HEK293 (cell line): ENCODE measurements at regions not wholly inside any gene's neighbourhood (a gene's known extent, or its start where the extent isn't known, plus 50 kb on each side); places are given as distances from the start of the nearest gene placed in this dataset.

Experiments used
- REPIN1 ChIP-seq: fragments of 450-650 bp; formaldehyde crosslinking; IDR thresholded peaks from 2 replicates; pipeline ENCODE4 v1.5.1; 2017; ENCODE audit warnings: missing biosample characterization, missing genetic modification characterization, low read depth
- ZBTB1 ChIP-seq: fragments of 450-650 bp; formaldehyde crosslinking; IDR thresholded peaks from 2 replicates; pipeline ENCODE4 v1.5.1; 2016; ENCODE audit warnings: missing biosample characterization, missing genetic modification characterization
- ZFP41 ChIP-seq: fragments of 450-650 bp; formaldehyde crosslinking; IDR thresholded peaks from 2 replicates; pipeline ENCODE4 v1.5.1; 2016; ENCODE audit warnings: missing biosample characterization, missing genetic modification characterization, borderline replicate concordance
- ZIC2 ChIP-seq: fragments of 450-650 bp; formaldehyde crosslinking; IDR thresholded peaks from 2 replicates; pipeline ENCODE4 v1.5.1; 2016; ENCODE audit warnings: missing biosample characterization, missing genetic modification characterization
- ZNF112 ChIP-seq: fragments of 450-650 bp; formaldehyde crosslinking; IDR thresholded peaks from 2 replicates; pipeline ENCODE4 v1.5.0; 2017; ENCODE audit warnings: missing biosample characterization, missing genetic modification characterization
- ZNF274 ChIP-seq, 2 experiments: fragments of 200-500 bp in 1 of 2; fragments of 450-650 bp in 1 of 2; sonication (Bioruptor generic) in 1 of 2; formaldehyde crosslinking in 1 of 2; IDR thresholded peaks; 2 replicates each; pipeline versions ENCODE4 v1.5.1 to v1.6.1; 2014 to 2016; ENCODE audit warnings: borderline replicate concordance in 1 of 2, inconsistent platforms in 1 of 2, low read length in 1 of 2, missing biosample characterization in 1 of 2, missing genetic modification characterization in 1 of 2
- ZNF629 ChIP-seq: fragments of 450-650 bp; formaldehyde crosslinking; IDR thresholded peaks from 2 replicates; pipeline ENCODE4 v1.5.1; 2017; ENCODE audit warnings: missing biosample characterization, missing genetic modification characterization
- ZNF658 ChIP-seq: fragments of 450-650 bp; formaldehyde crosslinking; IDR thresholded peaks from 2 replicates; pipeline ENCODE4; 2016; ENCODE audit warnings: missing biosample characterization, missing genetic modification characterization
- ZNF747 ChIP-seq: fragments of 450-650 bp; formaldehyde crosslinking; IDR thresholded peaks from 2 replicates; pipeline ENCODE4 v1.5.1; 2016; ENCODE audit warnings: missing biosample characterization, missing genetic modification characterization
- TF ChIP-seq, protein P1 (sequence below): fragments of 450-650 bp; formaldehyde crosslinking; IDR thresholded peaks from 2 replicates; pipeline ENCODE4 v1.5.1; 2016; ENCODE audit warnings: missing biosample characterization, missing genetic modification characterization
- TF ChIP-seq, protein P2 (sequence below): fragments of 450-650 bp; formaldehyde crosslinking; IDR thresholded peaks from 2 replicates; pipeline ENCODE4 v1.5.1; 2016; ENCODE audit warnings: missing biosample characterization, missing genetic modification characterization
- TF ChIP-seq, protein P3 (sequence below): fragments of 450-650 bp; formaldehyde crosslinking; IDR thresholded peaks from 2 replicates; pipeline ENCODE4 v1.5.1; 2017; ENCODE audit warnings: missing biosample characterization, missing genetic modification characterization
- TF ChIP-seq, protein P4 (sequence below): fragments of 450-650 bp; formaldehyde crosslinking; IDR thresholded peaks from 2 replicates; pipeline ENCODE4 v1.5.1; 2016; ENCODE audit warnings: missing biosample characterization, missing genetic modification characterization
- TF ChIP-seq, protein P5 (sequence below): fragments of 450-650 bp; formaldehyde crosslinking; IDR thresholded peaks from 2 replicates; pipeline ENCODE4 v1.5.1; 2016; ENCODE audit warnings: missing biosample characterization, missing genetic modification characterization, low read depth

DNA sequence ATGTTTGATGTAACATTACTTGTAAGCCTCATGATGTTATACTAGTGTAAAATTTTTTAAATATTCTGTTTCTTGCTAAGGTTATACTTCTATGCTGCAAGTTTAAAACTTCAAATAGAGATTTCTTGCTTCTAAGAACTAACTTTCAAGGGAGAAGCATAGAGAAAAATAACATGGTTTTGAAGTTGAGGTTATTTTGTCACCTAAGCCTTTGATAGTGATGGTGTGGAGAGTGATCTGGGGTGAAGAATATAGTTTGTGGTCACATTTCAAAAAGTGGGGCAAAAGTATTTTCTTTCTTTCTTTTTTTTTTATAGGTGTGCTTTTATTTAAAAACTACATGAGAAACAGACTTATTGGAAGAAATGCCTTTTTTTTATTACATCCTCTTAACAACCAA is 162.4 kb downstream of the GATA3 start:
- TF ChIP-seq ZNF274 (IDR thresholded peaks at IDR 0.05; ENCODE audit: low read length) (no peak), ZNF274 (tag by site-specific recombination; IDR thresholded peaks at IDR 0.05; ENCODE audit: borderline replicate concordance) (no peak), ZIC2 (tag by site-specific recombination) (no peak), ZNF629 (tag by site-specific recombination) (no peak), ZNF658 (no peak), ZBTB1 (no peak), ZNF112 (tag by site-specific recombination) (no peak), REPIN1 (no peak), ZFP41 (tag by site-specific recombination) (no peak), ZNF747 (tag by site-specific recombination) (no peak)
- TF ChIP-seq, protein P1, sequence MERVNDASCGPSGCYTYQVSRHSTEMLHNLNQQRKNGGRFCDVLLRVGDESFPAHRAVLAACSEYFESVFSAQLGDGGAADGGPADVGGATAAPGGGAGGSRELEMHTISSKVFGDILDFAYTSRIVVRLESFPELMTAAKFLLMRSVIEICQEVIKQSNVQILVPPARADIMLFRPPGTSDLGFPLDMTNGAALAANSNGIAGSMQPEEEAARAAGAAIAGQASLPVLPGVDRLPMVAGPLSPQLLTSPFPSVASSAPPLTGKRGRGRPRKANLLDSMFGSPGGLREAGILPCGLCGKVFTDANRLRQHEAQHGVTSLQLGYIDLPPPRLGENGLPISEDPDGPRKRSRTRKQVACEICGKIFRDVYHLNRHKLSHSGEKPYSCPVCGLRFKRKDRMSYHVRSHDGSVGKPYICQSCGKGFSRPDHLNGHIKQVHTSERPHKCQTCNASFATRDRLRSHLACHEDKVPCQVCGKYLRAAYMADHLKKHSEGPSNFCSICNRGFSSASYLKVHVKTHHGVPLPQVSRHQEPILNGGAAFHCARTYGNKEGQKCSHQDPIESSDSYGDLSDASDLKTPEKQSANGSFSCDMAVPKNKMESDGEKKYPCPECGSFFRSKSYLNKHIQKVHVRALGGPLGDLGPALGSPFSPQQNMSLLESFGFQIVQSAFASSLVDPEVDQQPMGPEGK = no peak
- TF ChIP-seq, protein P2, sequence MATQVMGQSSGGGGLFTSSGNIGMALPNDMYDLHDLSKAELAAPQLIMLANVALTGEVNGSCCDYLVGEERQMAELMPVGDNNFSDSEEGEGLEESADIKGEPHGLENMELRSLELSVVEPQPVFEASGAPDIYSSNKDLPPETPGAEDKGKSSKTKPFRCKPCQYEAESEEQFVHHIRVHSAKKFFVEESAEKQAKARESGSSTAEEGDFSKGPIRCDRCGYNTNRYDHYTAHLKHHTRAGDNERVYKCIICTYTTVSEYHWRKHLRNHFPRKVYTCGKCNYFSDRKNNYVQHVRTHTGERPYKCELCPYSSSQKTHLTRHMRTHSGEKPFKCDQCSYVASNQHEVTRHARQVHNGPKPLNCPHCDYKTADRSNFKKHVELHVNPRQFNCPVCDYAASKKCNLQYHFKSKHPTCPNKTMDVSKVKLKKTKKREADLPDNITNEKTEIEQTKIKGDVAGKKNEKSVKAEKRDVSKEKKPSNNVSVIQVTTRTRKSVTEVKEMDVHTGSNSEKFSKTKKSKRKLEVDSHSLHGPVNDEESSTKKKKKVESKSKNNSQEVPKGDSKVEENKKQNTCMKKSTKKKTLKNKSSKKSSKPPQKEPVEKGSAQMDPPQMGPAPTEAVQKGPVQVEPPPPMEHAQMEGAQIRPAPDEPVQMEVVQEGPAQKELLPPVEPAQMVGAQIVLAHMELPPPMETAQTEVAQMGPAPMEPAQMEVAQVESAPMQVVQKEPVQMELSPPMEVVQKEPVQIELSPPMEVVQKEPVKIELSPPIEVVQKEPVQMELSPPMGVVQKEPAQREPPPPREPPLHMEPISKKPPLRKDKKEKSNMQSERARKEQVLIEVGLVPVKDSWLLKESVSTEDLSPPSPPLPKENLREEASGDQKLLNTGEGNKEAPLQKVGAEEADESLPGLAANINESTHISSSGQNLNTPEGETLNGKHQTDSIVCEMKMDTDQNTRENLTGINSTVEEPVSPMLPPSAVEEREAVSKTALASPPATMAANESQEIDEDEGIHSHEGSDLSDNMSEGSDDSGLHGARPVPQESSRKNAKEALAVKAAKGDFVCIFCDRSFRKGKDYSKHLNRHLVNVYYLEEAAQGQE (tag by site-specific recombination) = no peak
- TF ChIP-seq, protein P3, sequence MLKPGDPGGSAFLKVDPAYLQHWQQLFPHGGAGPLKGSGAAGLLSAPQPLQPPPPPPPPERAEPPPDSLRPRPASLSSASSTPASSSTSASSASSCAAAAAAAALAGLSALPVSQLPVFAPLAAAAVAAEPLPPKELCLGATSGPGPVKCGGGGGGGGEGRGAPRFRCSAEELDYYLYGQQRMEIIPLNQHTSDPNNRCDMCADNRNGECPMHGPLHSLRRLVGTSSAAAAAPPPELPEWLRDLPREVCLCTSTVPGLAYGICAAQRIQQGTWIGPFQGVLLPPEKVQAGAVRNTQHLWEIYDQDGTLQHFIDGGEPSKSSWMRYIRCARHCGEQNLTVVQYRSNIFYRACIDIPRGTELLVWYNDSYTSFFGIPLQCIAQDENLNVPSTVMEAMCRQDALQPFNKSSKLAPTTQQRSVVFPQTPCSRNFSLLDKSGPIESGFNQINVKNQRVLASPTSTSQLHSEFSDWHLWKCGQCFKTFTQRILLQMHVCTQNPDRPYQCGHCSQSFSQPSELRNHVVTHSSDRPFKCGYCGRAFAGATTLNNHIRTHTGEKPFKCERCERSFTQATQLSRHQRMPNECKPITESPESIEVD = no peak
- TF ChIP-seq, protein P4, sequence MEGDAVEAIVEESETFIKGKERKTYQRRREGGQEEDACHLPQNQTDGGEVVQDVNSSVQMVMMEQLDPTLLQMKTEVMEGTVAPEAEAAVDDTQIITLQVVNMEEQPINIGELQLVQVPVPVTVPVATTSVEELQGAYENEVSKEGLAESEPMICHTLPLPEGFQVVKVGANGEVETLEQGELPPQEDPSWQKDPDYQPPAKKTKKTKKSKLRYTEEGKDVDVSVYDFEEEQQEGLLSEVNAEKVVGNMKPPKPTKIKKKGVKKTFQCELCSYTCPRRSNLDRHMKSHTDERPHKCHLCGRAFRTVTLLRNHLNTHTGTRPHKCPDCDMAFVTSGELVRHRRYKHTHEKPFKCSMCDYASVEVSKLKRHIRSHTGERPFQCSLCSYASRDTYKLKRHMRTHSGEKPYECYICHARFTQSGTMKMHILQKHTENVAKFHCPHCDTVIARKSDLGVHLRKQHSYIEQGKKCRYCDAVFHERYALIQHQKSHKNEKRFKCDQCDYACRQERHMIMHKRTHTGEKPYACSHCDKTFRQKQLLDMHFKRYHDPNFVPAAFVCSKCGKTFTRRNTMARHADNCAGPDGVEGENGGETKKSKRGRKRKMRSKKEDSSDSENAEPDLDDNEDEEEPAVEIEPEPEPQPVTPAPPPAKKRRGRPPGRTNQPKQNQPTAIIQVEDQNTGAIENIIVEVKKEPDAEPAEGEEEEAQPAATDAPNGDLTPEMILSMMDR = no peak
- TF ChIP-seq, protein P5, sequence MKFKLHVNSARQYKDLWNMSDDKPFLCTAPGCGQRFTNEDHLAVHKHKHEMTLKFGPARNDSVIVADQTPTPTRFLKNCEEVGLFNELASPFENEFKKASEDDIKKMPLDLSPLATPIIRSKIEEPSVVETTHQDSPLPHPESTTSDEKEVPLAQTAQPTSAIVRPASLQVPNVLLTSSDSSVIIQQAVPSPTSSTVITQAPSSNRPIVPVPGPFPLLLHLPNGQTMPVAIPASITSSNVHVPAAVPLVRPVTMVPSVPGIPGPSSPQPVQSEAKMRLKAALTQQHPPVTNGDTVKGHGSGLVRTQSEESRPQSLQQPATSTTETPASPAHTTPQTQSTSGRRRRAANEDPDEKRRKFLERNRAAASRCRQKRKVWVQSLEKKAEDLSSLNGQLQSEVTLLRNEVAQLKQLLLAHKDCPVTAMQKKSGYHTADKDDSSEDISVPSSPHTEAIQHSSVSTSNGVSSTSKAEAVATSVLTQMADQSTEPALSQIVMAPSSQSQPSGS (tag by site-specific recombination) = no peak
